SK-N-SH treated with all-trans-retinoic acid at 6 μM for 48 hours (cell line): ENCODE measurements at regions not wholly inside any gene's neighbourhood (a gene's known extent, or its start where the extent isn't known, plus 50 kb on each side); places are given as distances from the start of the nearest gene placed in this dataset.

Source experiments
- ARNTL ChIP-seq: fragments of 450-650 bp; formaldehyde crosslinking; IDR thresholded peaks from 2 replicates; pipeline ENCODE4 v1.5.0; 2020; ENCODE audit warnings: low read depth, mild to moderate bottlenecking, moderate library complexity, borderline replicate concordance
- CSDC2 ChIP-seq: fragments of 250-450 bp; sonication (Bioruptor Pico); IDR thresholded peaks from 2 replicates; pipeline ENCODE4 v1.5.0; 2020; ENCODE audit warnings: mild to moderate bottlenecking, moderate library complexity
- GLIS3 ChIP-seq: fragments of 250-450 bp; sonication (Bioruptor Pico); IDR thresholded peaks from 2 replicates; pipeline ENCODE4 v1.5.0; 2020; ENCODE audit warnings: mild to moderate bottlenecking, moderate library complexity
- PPARA ChIP-seq: fragments of 250-450 bp; sonication (Bioruptor Pico); IDR thresholded peaks from 2 replicates; pipeline ENCODE4 v1.5.0; 2020; ENCODE audit warnings: mild to moderate bottlenecking, borderline replicate concordance
- RARB ChIP-seq: fragments of 250-450 bp; sonication (Bioruptor Pico); IDR thresholded peaks from 2 replicates; pipeline ENCODE4 v1.8.0; 2021; ENCODE audit warnings: mild to moderate bottlenecking, moderate library complexity
- TCF4 ChIP-seq: fragments of 250-450 bp; sonication (Bioruptor Pico); IDR thresholded peaks from 2 replicates; pipeline ENCODE4 v1.8.0; 2021; ENCODE audit warnings: mild to moderate bottlenecking, moderate library complexity, borderline replicate concordance
- ZC3H10 ChIP-seq: fragments of 250-450 bp; sonication (Bioruptor Pico); IDR thresholded peaks from 2 replicates; pipeline ENCODE4 v1.5.1; 2021; ENCODE audit warnings: mild to moderate bottlenecking, moderate library complexity
- ZFP3 ChIP-seq: fragments of 250-450 bp; sonication (Bioruptor Pico); IDR thresholded peaks from 2 replicates; pipeline ENCODE4 v1.5.0; 2020; ENCODE audit warnings: mild to moderate bottlenecking, moderate library complexity
- ZFP30 ChIP-seq: fragments of 450-650 bp; formaldehyde crosslinking; IDR thresholded peaks from 2 replicates; pipeline ENCODE4 v1.5.0; 2022; ENCODE audit warnings: mild to moderate bottlenecking, moderate library complexity
- ZNF70 ChIP-seq: fragments of 450-650 bp; formaldehyde crosslinking; IDR thresholded peaks from 2 replicates; pipeline ENCODE4 v1.5.0; 2020; ENCODE audit warnings: mild to moderate bottlenecking, moderate library complexity
- ZNF8 ChIP-seq: fragments of 450-650 bp; formaldehyde crosslinking; IDR thresholded peaks from 2 replicates; pipeline ENCODE4 v1.5.0; 2020; ENCODE audit warnings: mild to moderate bottlenecking, moderate library complexity
- TF ChIP-seq, protein P1 (sequence below): fragments of 250-450 bp; sonication (Bioruptor Pico); IDR thresholded peaks from 2 replicates; pipeline ENCODE4 v1.8.0; 2020; ENCODE audit warnings: mild to moderate bottlenecking, moderate library complexity, borderline replicate concordance
- TF ChIP-seq, protein P2 (sequence below): fragments of 250-450 bp; sonication (Bioruptor Pico); IDR thresholded peaks from 2 replicates; pipeline ENCODE4 v1.5.1; 2021; ENCODE audit warnings: mild to moderate bottlenecking, moderate library complexity
- TF ChIP-seq, protein P3 (sequence below): fragments of 250-450 bp; sonication (Bioruptor Pico); IDR thresholded peaks from 2 replicates; pipeline ENCODE4 v1.8.0; 2021; ENCODE audit warnings: low read depth, mild to moderate bottlenecking, moderate library complexity, borderline replicate concordance

- no peak for TF ChIP-seq PPARA
- TF ChIP-seq, protein P1, sequence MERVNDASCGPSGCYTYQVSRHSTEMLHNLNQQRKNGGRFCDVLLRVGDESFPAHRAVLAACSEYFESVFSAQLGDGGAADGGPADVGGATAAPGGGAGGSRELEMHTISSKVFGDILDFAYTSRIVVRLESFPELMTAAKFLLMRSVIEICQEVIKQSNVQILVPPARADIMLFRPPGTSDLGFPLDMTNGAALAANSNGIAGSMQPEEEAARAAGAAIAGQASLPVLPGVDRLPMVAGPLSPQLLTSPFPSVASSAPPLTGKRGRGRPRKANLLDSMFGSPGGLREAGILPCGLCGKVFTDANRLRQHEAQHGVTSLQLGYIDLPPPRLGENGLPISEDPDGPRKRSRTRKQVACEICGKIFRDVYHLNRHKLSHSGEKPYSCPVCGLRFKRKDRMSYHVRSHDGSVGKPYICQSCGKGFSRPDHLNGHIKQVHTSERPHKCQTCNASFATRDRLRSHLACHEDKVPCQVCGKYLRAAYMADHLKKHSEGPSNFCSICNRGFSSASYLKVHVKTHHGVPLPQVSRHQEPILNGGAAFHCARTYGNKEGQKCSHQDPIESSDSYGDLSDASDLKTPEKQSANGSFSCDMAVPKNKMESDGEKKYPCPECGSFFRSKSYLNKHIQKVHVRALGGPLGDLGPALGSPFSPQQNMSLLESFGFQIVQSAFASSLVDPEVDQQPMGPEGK (CRISPR knock-in tag): no peak
- no peak for TF ChIP-seq ZFP30
- TF ChIP-seq ZFP3 (CRISPR knock-in tag): no peak
- no peak for TF ChIP-seq ZNF8 (CRISPR knock-in tag)
- no peak for TF ChIP-seq ZC3H10 (CRISPR knock-in tag)
- no peak for TF ChIP-seq GLIS3 (CRISPR knock-in tag)
- no peak for TF ChIP-seq ZNF70 (CRISPR knock-in tag)
- TF ChIP-seq CSDC2 (CRISPR knock-in tag): no peak
- TF ChIP-seq RARB (CRISPR knock-in tag): no peak
- TF ChIP-seq, protein P2, sequence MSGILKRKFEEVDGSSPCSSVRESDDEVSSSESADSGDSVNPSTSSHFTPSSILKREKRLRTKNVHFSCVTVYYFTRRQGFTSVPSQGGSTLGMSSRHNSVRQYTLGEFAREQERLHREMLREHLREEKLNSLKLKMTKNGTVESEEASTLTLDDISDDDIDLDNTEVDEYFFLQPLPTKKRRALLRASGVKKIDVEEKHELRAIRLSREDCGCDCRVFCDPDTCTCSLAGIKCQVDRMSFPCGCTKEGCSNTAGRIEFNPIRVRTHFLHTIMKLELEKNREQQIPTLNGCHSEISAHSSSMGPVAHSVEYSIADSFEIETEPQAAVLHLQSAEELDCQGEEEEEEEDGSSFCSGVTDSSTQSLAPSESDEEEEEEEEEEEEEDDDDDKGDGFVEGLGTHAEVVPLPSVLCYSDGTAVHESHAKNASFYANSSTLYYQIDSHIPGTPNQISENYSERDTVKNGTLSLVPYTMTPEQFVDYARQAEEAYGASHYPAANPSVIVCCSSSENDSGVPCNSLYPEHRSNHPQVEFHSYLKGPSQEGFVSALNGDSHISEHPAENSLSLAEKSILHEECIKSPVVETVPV (CRISPR knock-in tag): no peak
- TF ChIP-seq, protein P3, sequence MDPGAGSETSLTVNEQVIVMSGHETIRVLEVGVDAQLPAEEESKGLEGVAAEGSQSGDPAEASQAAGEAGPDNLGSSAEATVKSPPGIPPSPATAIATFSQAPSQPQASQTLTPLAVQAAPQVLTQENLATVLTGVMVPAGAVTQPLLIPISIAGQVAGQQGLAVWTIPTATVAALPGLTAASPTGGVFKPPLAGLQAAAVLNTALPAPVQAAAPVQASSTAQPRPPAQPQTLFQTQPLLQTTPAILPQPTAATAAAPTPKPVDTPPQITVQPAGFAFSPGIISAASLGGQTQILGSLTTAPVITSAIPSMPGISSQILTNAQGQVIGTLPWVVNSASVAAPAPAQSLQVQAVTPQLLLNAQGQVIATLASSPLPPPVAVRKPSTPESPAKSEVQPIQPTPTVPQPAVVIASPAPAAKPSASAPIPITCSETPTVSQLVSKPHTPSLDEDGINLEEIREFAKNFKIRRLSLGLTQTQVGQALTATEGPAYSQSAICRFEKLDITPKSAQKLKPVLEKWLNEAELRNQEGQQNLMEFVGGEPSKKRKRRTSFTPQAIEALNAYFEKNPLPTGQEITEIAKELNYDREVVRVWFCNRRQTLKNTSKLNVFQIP (CRISPR knock-in tag): no peak
- no peak for TF ChIP-seq ARNTL (CRISPR knock-in tag)
- TF ChIP-seq TCF4: no peak
These were observed 239.1 kb upstream of the ROPN1 start for GRCh38 chr3:124230998-124231397.
